PC-3 (cell line): ENCODE measurements at regions not wholly inside any gene's neighbourhood (a gene's known extent, or its start where the extent isn't known, plus 50 kb on each side); places are given as distances from the start of the nearest gene placed in this dataset.

Experiments used
- ATAC-seq: fragments of 200-7000 bp; cut with Tn5 transposase; 2 replicates; pipeline ENCODE4 v1.9.1; 2020; ENCODE audit warnings: mild to moderate bottlenecking, moderate library complexity
- BruUV-seq: library from RNA; stranded (reverse); fragments of 400-500 nt; replicated peaks from 2 replicates; lab custom pipeline; 2021; lab: Mats Ljungman, UMichigan
- CTCF ChIA-PET: fragments of 300-600 bp; sonication (Branson Sonifier 250); formaldehyde crosslinking; loops from one replicate; lab custom pipeline; 2022; ENCODE audit warnings: antibody characterized with exemption; lab: Charles Lee
- POLR2A ChIA-PET: fragments of 300-600 bp; sonication (Branson Sonifier 250); formaldehyde crosslinking; loops from one replicate; lab custom pipeline; 2022; ENCODE audit warnings: antibody characterized with exemption; ENCODE audit not compliant: unreplicated experiment; lab: Charles Lee
- DNase-seq: peaks from one replicate; pipeline ENCODE4 v3.0.0-alpha.2; 2015
- H2AFZ ChIP-seq: fragments of 300-600 bp; sonication (generic); 2 replicates; pipeline ENCODE4 v1.6.0; 2016; ENCODE audit warnings: antibody characterized with exemption, low read length
- H3F3A ChIP-seq: fragments of 300-600 bp; sonication (generic); one replicate; pipeline ENCODE4 v1.6.0; 2017; ENCODE audit warnings: antibody characterized with exemption, low read length, control low read depth, mild to moderate bottlenecking; ENCODE audit not compliant: unreplicated experiment
- H3K27ac ChIP-seq: fragments of 300-600 bp; sonication (generic); 2 replicates; pipeline ENCODE4 v1.5.1; 2016; ENCODE audit warnings: mild to moderate bottlenecking, low read length
- H3K27me3 ChIP-seq: fragments of 300-600 bp; sonication (generic); 2 replicates; pipeline ENCODE4 v1.6.1; 2016; ENCODE audit warnings: low read length, mixed read lengths
- H3K36me3 ChIP-seq: fragments of 300-600 bp; sonication (generic); 2 replicates; pipeline ENCODE4 v1.6.1; 2016; ENCODE audit warnings: low read depth, mixed run types, low read length, mixed read lengths
- H3K4me1 ChIP-seq: fragments of 300-600 bp; sonication (generic); 2 replicates; pipeline ENCODE4 v1.5.1; 2016; ENCODE audit warnings: low read length; ENCODE audit not compliant: insufficient read depth
- H3K4me2 ChIP-seq: fragments of 300-600 bp; sonication (generic); 2 replicates; pipeline ENCODE4 v1.6.0; 2016; ENCODE audit warnings: low read length
- H3K4me3 ChIP-seq: fragments of 300-600 bp; sonication (generic); 2 replicates; pipeline ENCODE4 v1.5.1; 2016; ENCODE audit warnings: mild to moderate bottlenecking, low read length, mixed read lengths
- H3K79me2 ChIP-seq: fragments of 300-600 bp; sonication (generic); 2 replicates; pipeline ENCODE4 v1.6.1; 2017; ENCODE audit warnings: low read length, mixed read lengths
- H3K9ac ChIP-seq: fragments of 300-600 bp; sonication (generic); 2 replicates; pipeline ENCODE4 v1.6.0; 2016; ENCODE audit warnings: mild to moderate bottlenecking, low read length
- H3K9me2 ChIP-seq: fragments of 300-600 bp; sonication (generic); replicated peaks from 2 replicates; pipeline ENCODE4 v1.6.1; 2016; ENCODE audit warnings: mixed run types, low read length, mixed read lengths
- H3K9me3 ChIP-seq: fragments of 300-600 bp; sonication (generic); 2 replicates; pipeline ENCODE4 v1.6.1; 2016; ENCODE audit warnings: low read length, mixed read lengths
- H4K20me1 ChIP-seq: fragments of 300-600 bp; sonication (generic); 2 replicates; pipeline ENCODE4 v1.6.1; 2016; ENCODE audit warnings: low read length, mixed read lengths
- EZH2 ChIP-seq: fragments of 300-600 bp; sonication (generic); IDR thresholded peaks from one replicate; pipeline ENCODE4 v1.6.1; 2017; ENCODE audit warnings: antibody characterized with exemption, mild to moderate bottlenecking, low read length; ENCODE audit not compliant: unreplicated experiment
- EZH2phosphoT487 ChIP-seq: fragments of 300-600 bp; sonication (generic); IDR thresholded peaks from 2 replicates; pipeline ENCODE4 v1.6.1; 2018; ENCODE audit warnings: mild to moderate bottlenecking, antibody characterized with exemption, low read length, borderline replicate concordance
- intact Hi-C: fragments of 100-400 bp; cut with micrococcal nuclease; formaldehyde crosslinking; loops from 2 replicates; pipeline ENCODE4 v1.9.0; 2023
- TF ChIP-seq, protein P1 (sequence below): fragments of 300-600 bp; sonication (generic); conservative IDR thresholded peaks from 2 replicates; pipeline ENCODE4 v1.5.1; 2017; ENCODE audit warnings: antibody characterized with exemption, low read depth, mild to moderate bottlenecking, low read length

DNA sequence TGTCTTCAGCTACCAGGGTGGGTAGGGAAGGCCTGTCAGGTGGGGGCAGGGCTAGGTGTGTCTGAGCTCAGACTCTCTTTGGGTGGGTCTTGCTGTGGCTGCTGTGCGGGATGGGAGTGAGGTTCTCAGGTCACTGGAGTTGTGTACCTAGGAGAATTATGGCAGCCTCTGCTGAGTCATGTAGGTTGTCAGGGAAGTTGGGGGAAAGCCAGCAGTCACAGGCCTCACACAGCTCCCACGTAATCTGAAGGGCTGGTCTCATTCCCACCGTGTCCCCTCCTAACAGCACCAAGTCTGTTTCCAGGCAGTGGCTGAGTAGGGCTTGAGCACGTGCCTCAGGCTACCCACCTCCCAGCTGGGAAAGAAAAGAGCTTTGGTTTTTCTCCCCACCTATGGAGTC lies 67.0 kb downstream of the CHCHD4 start:
- Histone ChIP-seq H3K36me3 (no peaks in the 10 kb centered on the region), H3K27me3 (peaks cover 14% of the 10 kb centered on the region; the same call in 1 of the 2 replicates), H3K9ac (no peak overlapping the region), H3K27ac (no peak overlapping the region), H3K9me3 (no peaks in the 10 kb centered on the region), H4K20me1 (no peaks in the 10 kb centered on the region), H2AFZ (peak overlapping the region; percentile 38; the same call in 1 of the 2 replicates), H3K4me2 (no peak overlapping the region), H3K4me1 (no peaks in the 10 kb centered on the region; the same call in 1 of the 2 replicates), H3K4me3 (no peak overlapping the region), H3K9me2 (no peaks in the 10 kb centered on the region), H3F3A (no peaks in the 10 kb centered on the region), H3K79me2 (no peaks in the 10 kb centered on the region)
- intact Hi-C loops, result no loop called here
- no TSS peak for BruUV-seq
- no peak for TF ChIP-seq EZH2phosphoT487
- TF ChIP-seq, protein P1, sequence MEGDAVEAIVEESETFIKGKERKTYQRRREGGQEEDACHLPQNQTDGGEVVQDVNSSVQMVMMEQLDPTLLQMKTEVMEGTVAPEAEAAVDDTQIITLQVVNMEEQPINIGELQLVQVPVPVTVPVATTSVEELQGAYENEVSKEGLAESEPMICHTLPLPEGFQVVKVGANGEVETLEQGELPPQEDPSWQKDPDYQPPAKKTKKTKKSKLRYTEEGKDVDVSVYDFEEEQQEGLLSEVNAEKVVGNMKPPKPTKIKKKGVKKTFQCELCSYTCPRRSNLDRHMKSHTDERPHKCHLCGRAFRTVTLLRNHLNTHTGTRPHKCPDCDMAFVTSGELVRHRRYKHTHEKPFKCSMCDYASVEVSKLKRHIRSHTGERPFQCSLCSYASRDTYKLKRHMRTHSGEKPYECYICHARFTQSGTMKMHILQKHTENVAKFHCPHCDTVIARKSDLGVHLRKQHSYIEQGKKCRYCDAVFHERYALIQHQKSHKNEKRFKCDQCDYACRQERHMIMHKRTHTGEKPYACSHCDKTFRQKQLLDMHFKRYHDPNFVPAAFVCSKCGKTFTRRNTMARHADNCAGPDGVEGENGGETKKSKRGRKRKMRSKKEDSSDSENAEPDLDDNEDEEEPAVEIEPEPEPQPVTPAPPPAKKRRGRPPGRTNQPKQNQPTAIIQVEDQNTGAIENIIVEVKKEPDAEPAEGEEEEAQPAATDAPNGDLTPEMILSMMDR, result no peak
- TF ChIP-seq EZH2, result no peak
- ChIA-PET POLR2A (no interaction called here), CTCF (no interaction called here)
- peak; percentile 29 for DNase-seq
- ATAC-seq, result no peak; the same call in 1 of the 2 replicates

DNA sequence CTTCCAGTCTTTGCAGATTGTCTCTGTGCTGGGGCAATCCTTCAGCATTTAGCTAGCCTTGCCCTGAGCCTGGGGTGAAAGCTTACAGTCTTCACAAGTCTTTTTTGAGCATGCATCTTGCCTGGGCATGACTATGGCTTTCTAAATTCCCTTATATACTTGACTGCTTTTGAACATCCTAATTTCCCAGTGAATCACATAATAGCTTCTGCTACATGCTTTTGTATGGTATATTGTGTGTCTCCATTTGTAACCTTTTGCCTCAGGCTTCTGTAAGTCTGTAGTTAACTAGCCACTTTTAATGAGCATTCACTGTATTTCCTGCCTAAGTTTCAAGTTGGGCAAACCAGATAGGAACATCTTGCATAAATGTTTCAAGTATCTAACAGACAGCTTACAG lies 76.8 kb downstream of the CHCHD4 start:
- no peak overlapping the region for H3K9ac ChIP-seq
- no peaks in the 10 kb centered on the region for H3F3A ChIP-seq
- H3K4me1 ChIP-seq, result no peaks in the 10 kb centered on the region
- no peaks in the 10 kb centered on the region for H3K36me3 ChIP-seq
- CTCF ChIA-PET, result no interaction called here
- TF ChIP-seq, protein P1, result no peak
- TF ChIP-seq EZH2 (no peak), EZH2phosphoT487 (no peak)
- POLR2A ChIA-PET, result no interaction called here
- intact Hi-C loops, result no loop called here
- H2AFZ ChIP-seq, result no peak overlapping the region
- no peaks in the 10 kb centered on the region for H3K9me3 ChIP-seq
- peaks cover 61% of the 10 kb centered on the region for H3K27me3 ChIP-seq
- DNase-seq (no peak), ATAC-seq (no peak)
- no peak overlapping the region for H3K27ac ChIP-seq
- no peaks in the 10 kb centered on the region for H3K79me2 ChIP-seq
- H3K9me2 ChIP-seq, result no peaks in the 10 kb centered on the region
- no peak overlapping the region for H3K4me2 ChIP-seq
- no peaks in the 10 kb centered on the region for H4K20me1 ChIP-seq
- no peak overlapping the region for H3K4me3 ChIP-seq
- no TSS peak for BruUV-seq

DNA sequence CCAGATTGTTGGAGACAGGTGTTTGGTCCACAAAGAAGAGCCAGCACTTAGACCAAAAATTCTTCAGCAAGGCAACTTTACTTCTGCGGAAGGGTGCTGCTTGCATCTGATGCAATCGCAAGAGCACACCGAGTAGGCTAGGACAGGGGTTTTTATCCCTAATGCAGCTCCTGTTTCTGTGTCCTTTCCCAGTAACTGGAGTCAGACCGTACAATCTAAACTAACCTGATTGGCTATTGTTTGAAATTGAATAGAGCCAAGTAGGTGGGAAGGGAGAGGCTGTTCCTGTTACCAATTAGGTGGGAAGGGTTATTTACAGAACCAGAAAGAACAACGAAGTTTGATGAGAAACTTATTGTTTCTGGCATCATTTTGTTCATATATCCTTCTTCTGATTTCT lies 77.6 kb downstream of the CHCHD4 start:
- ChIA-PET POLR2A (no interaction called here), CTCF (no interaction called here)
- no peak overlapping the region for H2AFZ ChIP-seq
- BruUV-seq, result no TSS peak
- TF ChIP-seq, protein P1, result no peak
- TF ChIP-seq EZH2 (no peak), EZH2phosphoT487 (no peak)
- no peaks in the 10 kb centered on the region for H3K79me2 ChIP-seq
- intact Hi-C loops, result no loop called here
- no peaks in the 10 kb centered on the region for H4K20me1 ChIP-seq
- H3K27ac ChIP-seq, result no peak overlapping the region
- peaks cover 60% of the 10 kb centered on the region for H3K27me3 ChIP-seq
- no peak overlapping the region for H3K4me2 ChIP-seq
- H3K4me3 ChIP-seq, result no peak overlapping the region
- ATAC-seq (no peak), DNase-seq (no peak)
- H3K9ac ChIP-seq, result no peak overlapping the region
- H3F3A ChIP-seq, result no peaks in the 10 kb centered on the region
- H3K36me3 ChIP-seq, result no peaks in the 10 kb centered on the region
- no peaks in the 10 kb centered on the region for H3K9me3 ChIP-seq
- H3K4me1 ChIP-seq, result no peaks in the 10 kb centered on the region
- no peaks in the 10 kb centered on the region for H3K9me2 ChIP-seq
